SJSA1 (cell line): ENCODE measurements at regions not wholly inside any gene's neighbourhood (a gene's known extent, or its start where the extent isn't known, plus 50 kb on each side); places are given as distances from the start of the nearest gene placed in this dataset.
"Not testable (repeated sequence)": the region's sequence is repeated elsewhere in the genome, so short reads cannot be mapped to it uniquely, and the experiment has no call there.

ENCODE experiments used
- DNase-seq, 2 experiments: peaks; one replicate each; pipeline ENCODE4 v3.0.0-alpha.2; 2015 to 2020; ENCODE audit warnings: low spot score in 2 of 2, low read depth in 1 of 2
- H3K27ac ChIP-seq: fragments of 250-450 bp; sonication (Bioruptor Pico); 2 replicates; pipeline ENCODE4 v1.5.1; 2020; ENCODE audit warnings: mild to moderate bottlenecking, moderate library complexity
- H3K27me3 ChIP-seq: fragments of 250-450 bp; sonication (Bioruptor Pico); replicated peaks from 2 replicates; pipeline ENCODE4 v1.5.1; 2020; ENCODE audit warnings: mild to moderate bottlenecking, moderate library complexity
- H3K36me3 ChIP-seq: fragments of 250-450 bp; sonication (Bioruptor Pico); 2 replicates; pipeline ENCODE4 v1.5.1; 2020; ENCODE audit warnings: mild to moderate bottlenecking
- H3K4me1 ChIP-seq: fragments of 250-450 bp; sonication (Bioruptor Pico); replicated peaks from 2 replicates; pipeline ENCODE4 v1.6.1; 2021; ENCODE audit warnings: mild to moderate bottlenecking
- H3K4me3 ChIP-seq: fragments of 250-450 bp; sonication (Bioruptor Pico); 2 replicates; pipeline ENCODE4 v1.5.1; 2020; ENCODE audit warnings: mild to moderate bottlenecking
- H3K9me3 ChIP-seq: fragments of 250-450 bp; sonication (Bioruptor Pico); replicated peaks from 2 replicates; pipeline ENCODE4 v1.5.1; 2020; ENCODE audit warnings: mild to moderate bottlenecking

GRCh38 chr11:86736291-86737143 lies 63.8 kb upstream of the PRSS23 start:
- peaks cover 88% of the 10 kb centered on the region for H3K4me1 ChIP-seq
- H3K27ac ChIP-seq, result peak overlapping the region; percentile 89
- no peaks in the 10 kb centered on the region for H3K36me3 ChIP-seq
- H3K4me3 ChIP-seq, result no peak overlapping the region
- no peaks in the 10 kb centered on the region for H3K9me3 ChIP-seq
- DNase-seq, result no peak
- no peaks in the 10 kb centered on the region for H3K27me3 ChIP-seq

DNA sequence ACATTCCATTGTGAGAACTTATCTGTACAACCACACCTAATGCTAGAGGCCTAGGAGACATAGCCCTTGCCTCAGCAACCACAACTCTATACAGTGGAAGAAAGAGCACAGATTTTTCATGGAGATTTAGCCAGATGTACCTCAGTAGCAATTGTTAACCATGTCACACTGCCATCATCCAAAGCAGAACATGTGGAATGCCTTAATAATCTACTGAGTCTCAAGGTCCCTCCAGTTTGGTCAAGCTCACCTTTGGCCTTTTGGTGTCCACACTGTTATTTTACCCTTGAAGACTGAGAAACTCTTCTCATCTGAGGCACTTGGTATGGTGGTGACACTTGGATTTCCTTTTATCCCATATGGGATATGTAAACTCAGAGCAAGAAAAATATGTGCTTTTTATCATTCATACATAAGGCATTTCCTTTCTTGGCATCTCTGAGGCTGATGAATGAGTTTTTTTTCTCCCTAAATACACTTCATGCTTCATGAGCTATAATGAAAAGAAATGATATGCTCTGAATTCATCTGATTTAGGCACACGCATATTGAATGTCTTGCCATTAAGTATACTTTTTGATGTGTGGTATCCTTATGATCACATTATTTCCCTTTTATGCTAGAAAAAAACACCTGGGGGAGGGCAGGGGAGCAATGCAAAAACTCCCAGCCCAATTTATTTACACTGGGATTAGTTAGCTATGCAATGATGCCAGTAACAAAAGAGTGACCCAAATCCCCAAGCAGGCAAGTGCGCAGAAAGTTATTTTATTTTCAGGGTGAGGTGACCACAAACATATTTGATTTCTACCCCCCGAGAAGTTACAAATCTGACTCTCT lies 63.3 kb upstream of the ME3 start:
- H3K36me3 ChIP-seq, result no peaks in the 10 kb centered on the region

GRCh38 chr11:86732739-86733138 lies 60.3 kb upstream of the ME3 start:
- Histone ChIP-seq H3K4me1 (peaks cover 60% of the 10 kb centered on the region), H3K27ac (peak overlapping the region; percentile 93)
- DNase-seq, H3K36me3 ChIP-seq, H3K27me3 ChIP-seq, H3K9me3 ChIP-seq, H3K4me3 ChIP-seq: not testable (repeated sequence)

More for the DNA sequence above, 63.3 kb upstream of the ME3 start:
- no peaks in the 10 kb centered on the region for H3K9me3 ChIP-seq
- peaks cover 85% of the 10 kb centered on the region for H3K4me1 ChIP-seq
- DNase-seq, result peak in 1 of 2 experiments; percentile 90
- H3K4me3 ChIP-seq, result no peak overlapping the region
- H3K27me3 ChIP-seq, result no peaks in the 10 kb centered on the region
- H3K27ac ChIP-seq, result peak overlapping the region; percentile 89

DNA sequence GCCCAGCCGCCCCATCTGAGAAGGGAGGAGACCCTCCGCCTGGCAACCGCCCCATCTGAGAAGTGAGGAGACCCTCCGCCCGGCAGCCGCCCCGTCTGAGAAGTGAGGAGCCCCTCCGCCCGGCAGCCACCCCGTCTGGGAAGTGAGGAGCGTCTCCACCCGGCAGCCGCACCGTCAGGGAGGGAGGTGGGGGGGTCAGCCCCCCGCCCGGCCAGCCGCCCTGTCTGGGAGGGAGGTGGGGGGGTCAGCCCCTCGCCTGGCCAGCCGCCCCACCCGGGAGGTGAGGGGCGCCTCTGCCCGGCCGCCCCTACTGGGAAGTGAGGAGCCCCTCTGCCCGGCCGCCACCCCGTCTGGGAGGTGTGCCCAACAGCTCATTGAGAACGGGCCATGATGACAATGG lies 59.9 kb upstream of the ME3 start:
- not testable (repeated sequence) for H3K36me3 ChIP-seq, H3K27me3 ChIP-seq, DNase-seq, H3K4me3 ChIP-seq, H3K9me3 ChIP-seq
- H3K4me1 ChIP-seq, result peaks cover 55% of the 10 kb centered on the region
- peak overlapping the region; percentile 93 for H3K27ac ChIP-seq

DNA sequence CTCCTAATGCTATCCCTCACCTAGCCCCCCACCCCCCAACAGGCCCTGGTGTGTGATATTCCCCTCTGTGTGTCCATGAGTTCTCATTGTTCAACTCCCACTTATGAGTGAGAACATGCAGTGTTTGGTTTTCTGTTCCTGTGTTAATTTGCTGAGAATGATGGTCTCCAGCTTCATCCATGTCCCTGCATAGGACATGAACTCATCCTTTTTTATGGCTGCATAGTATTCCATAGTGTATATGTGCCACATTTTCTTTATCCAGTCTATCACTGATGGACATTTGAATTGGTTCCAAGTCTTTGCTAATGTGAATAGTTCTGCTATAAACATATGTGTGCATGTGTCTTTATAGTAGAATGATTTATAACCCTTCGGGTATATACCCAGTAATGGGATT lies 57.2 kb upstream of the ME3 start:
- not testable (repeated sequence) for DNase-seq, H3K27ac ChIP-seq, H3K36me3 ChIP-seq, H3K9me3 ChIP-seq, H3K27me3 ChIP-seq, H3K4me3 ChIP-seq
- peaks cover 36% of the 10 kb centered on the region for H3K4me1 ChIP-seq

- Histone ChIP-seq H3K4me1 (peaks cover 29% of the 10 kb centered on the region), H3K36me3 (no peaks in the 10 kb centered on the region), H3K27me3 (no peaks in the 10 kb centered on the region), H3K9me3 (no peaks in the 10 kb centered on the region), H3K27ac (no peak overlapping the region), H3K4me3 (no peak overlapping the region)
- DNase-seq, result no peak
Measured at GRCh38 chr11:86728562-86728961, 56.1 kb upstream of the ME3 start.

- H3K27me3 ChIP-seq, result no peaks in the 10 kb centered on the region
- peaks cover 21% of the 10 kb centered on the region for H3K4me1 ChIP-seq
- no peak for DNase-seq
- H3K27ac ChIP-seq, result no peak overlapping the region
- no peak overlapping the region for H3K4me3 ChIP-seq
- no peaks in the 10 kb centered on the region for H3K36me3 ChIP-seq
- H3K9me3 ChIP-seq, result no peaks in the 10 kb centered on the region
Measured at GRCh38 chr11:86726770-86727504, 54.5 kb upstream of the ME3 start.

- Histone ChIP-seq H3K9me3 (no peaks in the 10 kb centered on the region), H3K27me3 (no peaks in the 10 kb centered on the region), H3K36me3 (no peaks in the 10 kb centered on the region), H3K4me1 (peaks cover 23% of the 10 kb centered on the region), H3K27ac (no peak overlapping the region), H3K4me3 (no peak overlapping the region)
- DNase-seq, result no peak
Measured at GRCh38 chr11:86726118-86726753, 53.8 kb upstream of the ME3 start.

GRCh38 chr11:86724137-86724536 lies 51.7 kb upstream of the ME3 start:
- no peaks in the 10 kb centered on the region for H3K9me3 ChIP-seq
- H3K27me3 ChIP-seq, result no peaks in the 10 kb centered on the region
- no peak overlapping the region for H3K4me3 ChIP-seq
- H3K36me3 ChIP-seq, result no peaks in the 10 kb centered on the region
- peaks cover 40% of the 10 kb centered on the region for H3K4me1 ChIP-seq
- DNase-seq, result no peak
- H3K27ac ChIP-seq, result no peak overlapping the region

DNA sequence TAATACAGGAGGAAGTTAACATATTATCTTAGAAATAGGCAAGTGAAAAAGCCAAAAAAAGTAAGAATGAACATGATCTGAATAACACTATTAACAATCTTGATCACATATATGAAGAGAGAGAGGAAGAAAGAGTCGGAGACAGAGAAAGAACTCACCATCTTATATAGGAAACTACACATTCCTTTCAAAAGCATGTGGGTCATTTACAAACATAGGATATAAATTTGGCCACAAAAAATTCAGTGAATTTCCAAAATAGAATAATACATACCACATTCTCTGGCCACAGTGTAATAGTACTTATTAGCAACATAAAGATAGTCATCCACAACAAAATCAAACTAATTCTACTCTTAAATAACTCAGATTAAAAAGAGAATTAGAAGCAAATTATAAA lies 50.9 kb upstream of the ME3 start:
- Histone ChIP-seq H3K36me3 (no peaks in the 10 kb centered on the region), H3K4me1 (peaks cover 41% of the 10 kb centered on the region), H3K27ac (no peak overlapping the region), H3K4me3 (no peak overlapping the region), H3K27me3 (no peaks in the 10 kb centered on the region), H3K9me3 (no peaks in the 10 kb centered on the region)
- no peak for DNase-seq

DNA sequence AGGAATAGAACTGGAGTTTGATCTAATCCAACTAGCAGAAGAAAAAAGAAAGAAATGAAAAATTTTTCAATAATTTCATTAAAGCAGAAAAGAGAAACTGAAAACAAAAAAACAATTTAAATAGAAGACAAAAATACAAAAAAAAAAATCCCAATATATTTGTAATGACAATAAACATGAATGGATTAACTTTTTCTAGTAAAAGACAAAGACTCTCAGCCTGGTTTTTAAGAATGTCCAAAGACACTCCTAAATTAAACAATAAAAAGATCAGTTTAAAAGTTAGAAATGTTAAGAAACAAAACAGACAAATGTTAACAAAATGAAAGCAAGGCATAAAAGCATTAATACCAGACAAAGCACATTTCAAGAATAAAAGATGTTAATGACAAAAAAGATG lies 50.3 kb upstream of the ME3 start:
- no peak for DNase-seq
- Histone ChIP-seq H3K4me3 (no peak overlapping the region), H3K27ac (no peak overlapping the region), H3K27me3 (no peaks in the 10 kb centered on the region), H3K4me1 (peaks cover 40% of the 10 kb centered on the region), H3K36me3 (no peaks in the 10 kb centered on the region), H3K9me3 (no peaks in the 10 kb centered on the region)
